Astrocyte of the spinal cord (primary cell): ENCODE measurements at regions not wholly inside any gene's neighbourhood (a gene's known extent, or its start where the extent isn't known, plus 50 kb on each side); places are given as distances from the start of the nearest gene placed in this dataset.
"Not testable (repeated sequence)": the region's sequence is repeated elsewhere in the genome, so short reads cannot be mapped to it uniquely, and the experiment has no call there.

Experiments
- DNase-seq: peaks from one replicate; pipeline ENCODE4 v3.0.0; 2011; ENCODE audit warnings: low read depth, low spot score
- H3K4me3 ChIP-seq: 2 replicates; pipeline ENCODE4 v1.5.1; 2011; ENCODE audit warnings: low read depth, mild to moderate bottlenecking, low read length, moderate library complexity
- CTCF ChIP-seq: IDR thresholded peaks from 2 replicates; pipeline ENCODE4 v1.5.1; 2012; ENCODE audit warnings: low read depth, mild to moderate bottlenecking, low read length, inconsistent platforms
- in situ Hi-C: cut with HindIII; loops from 2 replicates; pipeline ENCODE4 v1.10.0; 2017; ENCODE audit warnings: low sequenced_read_pairs

GRCh38 chr4:107348188-107349050, 312.3 kb upstream of the DKK2 start:
- no peak for DNase-seq
- TF ChIP-seq CTCF: no peak
- no peak overlapping the region for H3K4me3 ChIP-seq
- in situ Hi-C loops: no loop called here

GRCh38 chr4:107333518-107333917, 297.4 kb upstream of the DKK2 start:
- TF ChIP-seq CTCF: no peak
- DNase-seq: no peak
- in situ Hi-C loops: no loop called here
- H3K4me3 ChIP-seq: no peak overlapping the region

GRCh38 chr4:107332656-107333055, 296.5 kb upstream of the DKK2 start:
- in situ Hi-C loops, DNase-seq, H3K4me3 ChIP-seq: not testable (repeated sequence)

GRCh38 chr4:107330916-107331315, 294.8 kb upstream of the DKK2 start:
- in situ Hi-C loops: no loop called here
- H3K4me3 ChIP-seq: no peak overlapping the region
- no peak for DNase-seq
- no peak for TF ChIP-seq CTCF

GRCh38 chr4:107319386-107319785, 283.3 kb upstream of the DKK2 start:
- no peak overlapping the region for H3K4me3 ChIP-seq
- in situ Hi-C loops: no loop called here
- no peak for TF ChIP-seq CTCF
- DNase-seq: no peak

- no peak overlapping the region for H3K4me3 ChIP-seq
- in situ Hi-C loops: no loop called here
- no peak for TF ChIP-seq CTCF
Measured at GRCh38 chr4:107318078-107318477, 282.0 kb upstream of the DKK2 start.

GRCh38 chr4:107317611-107318010, 281.5 kb upstream of the DKK2 start:
- TF ChIP-seq CTCF: no peak
- DNase-seq: no peak

More at GRCh38 chr4:107318078-107318477, 282.0 kb upstream of the DKK2 start:
- no peak for DNase-seq

More at GRCh38 chr4:107317611-107318010, 281.5 kb upstream of the DKK2 start:
- in situ Hi-C loops: no loop called here
- no peak overlapping the region for H3K4me3 ChIP-seq
